Esophagus muscularis mucosa (tissue), 4 donors: ENCODE measurements at regions not wholly inside any gene's neighbourhood (a gene's known extent, or its start where the extent isn't known, plus 50 kb on each side); places are given as distances from the start of the nearest gene placed in this dataset.

Source experiments
- DNase-seq: peaks from one replicate; pipeline ENCODE4 v3.0.0-alpha.2; 2017; ENCODE audit errors: extremely low spot score
- H3K27ac ChIP-seq, 4 donors: fragments of 200-600 bp; sonication (generic); replicated peaks in 1 of 4; 1 replicate in 3 of 4; 2 replicates in 1 of 4; pipeline ENCODE4 v1.5.1; 2016 to 2019; ENCODE audit warnings: mild to moderate bottlenecking in 1 of 4
- H3K27me3 ChIP-seq, 4 donors: fragments of 200-600 bp; sonication (generic); one replicate each; pipeline versions ENCODE4 v1.5.1 to v1.6.0; 2016 to 2019
- H3K36me3 ChIP-seq, 4 donors: fragments of 200-600 bp; sonication (generic); one replicate each; pipeline ENCODE4 v1.5.1; 2016 to 2019
- H3K4me1 ChIP-seq, 4 donors: fragments of 200-600 bp; sonication (generic); one replicate each; pipeline ENCODE4 v1.5.1; 2016 to 2019
- H3K4me3 ChIP-seq, 4 donors: fragments of 200-600 bp; sonication (generic); 1 replicate in 2 of 4; 2 replicates in 2 of 4; pipeline ENCODE4 v1.5.1; 2016 to 2019; ENCODE audit warnings: mild to moderate bottlenecking in 4 of 4, moderate library complexity in 1 of 4
- H3K9me3 ChIP-seq, 4 donors: fragments of 200-600 bp; sonication (generic); 1 replicate in 3 of 4; 2 replicates in 1 of 4; pipeline ENCODE4 v1.5.1; 2016 to 2019
- EP300 ChIP-seq: sonication (generic); formaldehyde crosslinking; IDR thresholded peaks from one replicate; pipeline ENCODE4 v1.6.1; 2017; ENCODE audit warnings: antibody characterized with exemption
- POLR2A ChIP-seq: fragments of 450-650 bp; IDR thresholded peaks from one replicate; pipeline ENCODE4 v1.6.1; 2017; ENCODE audit warnings: antibody characterized with exemption, moderate library complexity, mild to moderate bottlenecking, low read depth
- POLR2AphosphoS5 ChIP-seq, 2 donors: sonication (generic); formaldehyde crosslinking; IDR thresholded peaks; one replicate each; pipeline ENCODE4 v1.6.1; 2017; ENCODE audit warnings: antibody characterized with exemption in 2 of 2
- WGBS: methylation state at CpG from one replicate; pipeline ENCODE4 v1.1.5; 2018; 5-methylcytosine and 5-hydroxymethylcytosine counted together
- intact Hi-C: fragments of 100-400 bp; cut with DNase I; formaldehyde crosslinking; loops from one replicate; pipeline ENCODE4 v1.15.1; 2023
- TF ChIP-seq, protein P1 (sequence below), 3 experiments: fragments of 200-600 bp in 2 of 3; fragments of 450-650 bp in 1 of 3; sonication (generic) in 2 of 3; IDR thresholded peaks; one replicate each; pipeline ENCODE4 v1.5.1; 2017 to 2019; ENCODE audit warnings: antibody characterized with exemption in 3 of 3, mild to moderate bottlenecking in 2 of 3, moderate library complexity in 1 of 3

DNA sequence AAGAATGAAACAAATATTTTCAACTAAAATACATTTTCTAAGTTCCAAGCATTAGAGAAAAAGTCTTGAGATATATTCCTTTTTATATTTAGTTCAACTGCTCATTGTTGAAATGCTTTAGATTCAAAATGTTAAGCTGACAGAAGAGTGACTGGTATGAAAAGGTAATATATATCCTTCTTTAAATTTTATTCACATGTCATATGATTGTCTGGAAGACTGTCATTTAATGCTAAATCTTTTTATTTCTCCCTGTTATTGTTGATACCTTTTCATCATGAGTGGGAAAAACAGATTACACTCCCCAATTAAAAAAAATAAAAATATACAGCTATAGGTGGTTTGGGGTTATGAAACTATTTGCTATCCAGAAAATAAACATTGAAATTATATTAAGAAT is 965.4 kb downstream of the JRKL start:
- H3K9me3 ChIP-seq, result no peaks in the 10 kb centered on the region
- H3K4me3 ChIP-seq, result no peak overlapping the region
- H3K27me3 ChIP-seq, result no peaks in the 10 kb centered on the region
- no peak overlapping the region for H3K27ac ChIP-seq
- H3K36me3 ChIP-seq, result no peaks in the 10 kb centered on the region
- intact Hi-C loops, result no loop called here
- H3K4me1 ChIP-seq, result no peaks in the 10 kb centered on the region
- no peak for DNase-seq
- no peak for TF ChIP-seq POLR2AphosphoS5 (IDR thresholded peaks at IDR 0.05)
- TF ChIP-seq POLR2A, result no peak
- TF ChIP-seq EP300, result no peak

DNA sequence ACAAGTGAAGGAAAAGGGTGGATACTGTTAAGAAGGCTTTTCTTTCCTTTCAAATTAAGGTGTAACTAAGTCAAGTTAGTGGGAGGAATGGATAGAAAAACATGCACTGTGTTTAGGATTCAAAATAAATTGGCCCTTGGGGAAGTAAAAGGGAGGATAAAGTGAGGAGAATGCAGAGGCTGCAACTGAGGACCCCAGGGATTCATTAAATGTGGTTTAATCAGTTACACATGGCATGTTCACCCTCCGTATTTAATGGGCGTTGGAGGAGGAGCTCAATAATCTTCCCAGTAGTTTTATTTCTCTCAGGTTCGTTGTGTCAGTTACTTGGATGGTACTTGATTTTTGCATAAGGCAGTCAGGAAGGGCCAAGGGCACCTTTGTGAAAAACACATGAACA is 966.3 kb downstream of the JRKL start:
- intact Hi-C loops, result no loop called here
- WGBS, result 70% methylated on average over 3 of the region's 3 CpGs
- H3K27me3 ChIP-seq, result no peaks in the 10 kb centered on the region
- no peak overlapping the region for H3K27ac ChIP-seq
- no peaks in the 10 kb centered on the region for H3K36me3 ChIP-seq
- DNase-seq, result no peak
- H3K4me3 ChIP-seq, result no peak overlapping the region
- no peaks in the 10 kb centered on the region for H3K4me1 ChIP-seq
- TF ChIP-seq, protein P1, sequence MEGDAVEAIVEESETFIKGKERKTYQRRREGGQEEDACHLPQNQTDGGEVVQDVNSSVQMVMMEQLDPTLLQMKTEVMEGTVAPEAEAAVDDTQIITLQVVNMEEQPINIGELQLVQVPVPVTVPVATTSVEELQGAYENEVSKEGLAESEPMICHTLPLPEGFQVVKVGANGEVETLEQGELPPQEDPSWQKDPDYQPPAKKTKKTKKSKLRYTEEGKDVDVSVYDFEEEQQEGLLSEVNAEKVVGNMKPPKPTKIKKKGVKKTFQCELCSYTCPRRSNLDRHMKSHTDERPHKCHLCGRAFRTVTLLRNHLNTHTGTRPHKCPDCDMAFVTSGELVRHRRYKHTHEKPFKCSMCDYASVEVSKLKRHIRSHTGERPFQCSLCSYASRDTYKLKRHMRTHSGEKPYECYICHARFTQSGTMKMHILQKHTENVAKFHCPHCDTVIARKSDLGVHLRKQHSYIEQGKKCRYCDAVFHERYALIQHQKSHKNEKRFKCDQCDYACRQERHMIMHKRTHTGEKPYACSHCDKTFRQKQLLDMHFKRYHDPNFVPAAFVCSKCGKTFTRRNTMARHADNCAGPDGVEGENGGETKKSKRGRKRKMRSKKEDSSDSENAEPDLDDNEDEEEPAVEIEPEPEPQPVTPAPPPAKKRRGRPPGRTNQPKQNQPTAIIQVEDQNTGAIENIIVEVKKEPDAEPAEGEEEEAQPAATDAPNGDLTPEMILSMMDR (IDR thresholded peaks at IDR 0.05), result no peak
- no peak for TF ChIP-seq EP300
- TF ChIP-seq POLR2AphosphoS5 (IDR thresholded peaks at IDR 0.05), result no peak
- TF ChIP-seq POLR2A, result no peak
- H3K9me3 ChIP-seq, result no peaks in the 10 kb centered on the region

DNA sequence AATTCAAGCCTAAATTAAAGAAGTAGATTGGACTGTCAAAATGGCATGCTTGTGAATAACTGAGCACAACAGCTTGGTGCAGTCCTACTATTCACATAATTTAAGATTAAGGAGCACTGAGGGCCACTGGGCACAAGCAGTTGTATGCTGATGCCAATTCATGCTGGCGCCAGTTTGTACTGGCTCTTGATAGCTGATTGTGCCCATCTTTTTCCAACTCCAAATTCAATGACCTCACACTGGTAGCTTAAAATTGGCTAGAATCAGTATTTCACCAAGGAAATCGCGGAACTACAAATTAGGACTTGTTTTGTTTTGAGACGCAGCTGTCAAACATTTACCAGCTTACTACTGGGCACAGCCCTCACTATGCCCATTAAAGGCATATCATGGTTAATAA is 969.2 kb downstream of the JRKL start:
- DNase-seq, result no peak
- no peaks in the 10 kb centered on the region for H3K27me3 ChIP-seq
- intact Hi-C loops, result no loop called here
- no peak overlapping the region for H3K27ac ChIP-seq
- no peaks in the 10 kb centered on the region for H3K4me1 ChIP-seq
- no peak overlapping the region for H3K4me3 ChIP-seq
- H3K9me3 ChIP-seq, result no peaks in the 10 kb centered on the region
- TF ChIP-seq POLR2AphosphoS5 (IDR thresholded peaks at IDR 0.05) (no peak), EP300 (no peak), POLR2A (no peak)
- TF ChIP-seq, protein P1 (IDR thresholded peaks at IDR 0.05), result no peak
- no peaks in the 10 kb centered on the region for H3K36me3 ChIP-seq
- 98% methylated on average over 4 of the region's 4 CpGs for WGBS

DNA sequence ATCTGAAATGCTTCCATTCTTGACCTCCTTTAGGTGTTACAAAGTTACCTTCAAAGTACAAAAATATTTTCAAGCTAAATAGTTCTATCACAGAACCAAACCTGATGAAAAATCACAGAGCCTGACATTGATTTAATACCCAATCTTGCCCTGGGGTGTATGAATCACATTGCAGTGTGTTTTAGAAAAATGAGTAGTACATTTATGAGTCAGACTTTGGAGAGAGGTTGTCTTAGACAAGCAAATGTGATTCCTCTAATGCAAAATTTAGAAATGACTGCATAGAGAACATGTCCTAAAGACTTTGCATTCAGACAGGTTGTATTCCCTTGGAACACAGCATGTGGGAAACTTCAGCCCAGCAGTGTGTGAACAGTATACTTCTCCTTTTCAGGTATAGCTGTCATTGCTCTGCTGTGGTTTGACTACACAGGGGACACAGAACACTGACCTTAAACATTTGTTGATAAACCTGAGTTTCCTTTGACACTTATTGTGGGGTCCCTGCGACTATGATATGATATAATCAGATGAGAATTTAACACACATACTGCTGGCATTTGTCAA is 972.1 kb downstream of the JRKL start:
- intact Hi-C loops, result no loop called here
- Histone ChIP-seq H3K36me3 (no peaks in the 10 kb centered on the region), H3K4me3 (no peak overlapping the region), H3K27me3 (no peaks in the 10 kb centered on the region), H3K27ac (no peak overlapping the region), H3K9me3 (no peaks in the 10 kb centered on the region), H3K4me1 (no peaks in the 10 kb centered on the region)
- TF ChIP-seq POLR2A, result no peak
- no peak for TF ChIP-seq POLR2AphosphoS5 (IDR thresholded peaks at IDR 0.05)
- TF ChIP-seq EP300, result no peak
- WGBS, result 46% methylated on average over 1 of the region's 1 CpG
- DNase-seq, result no peak

DNA sequence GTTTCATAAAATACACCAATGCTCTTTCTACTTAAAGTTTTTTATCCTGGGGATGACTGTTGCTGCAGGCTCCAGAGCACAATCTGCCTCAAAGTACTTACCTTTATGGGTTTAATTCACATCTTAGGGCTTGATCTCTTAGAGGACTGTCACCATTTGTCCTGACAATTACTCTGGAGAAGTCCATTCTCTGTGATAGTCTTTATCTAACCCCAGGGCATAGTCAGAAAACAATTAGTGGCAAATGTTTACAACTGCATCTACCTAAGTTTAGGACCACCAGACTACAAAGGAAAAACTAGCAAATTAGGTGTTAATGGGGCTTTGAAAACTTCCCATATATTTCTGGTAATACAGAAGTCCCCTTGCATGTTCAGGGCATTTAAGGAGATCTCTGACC is 973.5 kb downstream of the JRKL start:
- intact Hi-C loops, result no loop called here
- Histone ChIP-seq H3K4me3 (no peak overlapping the region), H3K27ac (no peak overlapping the region), H3K4me1 (no peaks in the 10 kb centered on the region), H3K36me3 (no peaks in the 10 kb centered on the region), H3K9me3 (peaks cover 0 to 10% (median 2%) of the 10 kb centered on the region in 4 donors), H3K27me3 (no peaks in the 10 kb centered on the region)
- TF ChIP-seq POLR2AphosphoS5 (IDR thresholded peaks at IDR 0.05) (no peak), POLR2A (no peak), EP300 (no peak)
- TF ChIP-seq, protein P1 (IDR thresholded peaks at IDR 0.05), result no peak
- no peak for DNase-seq

DNA sequence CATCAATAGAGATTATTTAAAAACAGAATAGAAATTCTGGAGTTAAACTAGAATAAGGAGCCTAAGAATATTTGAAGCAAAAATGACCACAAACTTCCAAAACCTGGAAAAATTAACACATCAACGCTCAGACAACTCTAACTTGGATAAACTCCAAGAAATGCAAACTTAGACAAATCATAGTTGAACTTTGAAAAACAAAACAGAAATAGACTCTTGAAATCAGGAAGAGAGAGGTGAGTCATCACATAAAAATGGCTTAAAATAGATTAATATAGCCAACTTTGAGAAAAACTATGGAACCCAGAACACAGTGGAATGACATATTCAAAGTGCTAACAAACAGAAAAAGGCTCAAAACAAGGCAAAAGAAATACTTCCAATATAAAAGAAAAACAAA is 974.2 kb downstream of the JRKL start:
- Histone ChIP-seq H3K9me3 (peaks cover 0 to 10% (median 2%) of the 10 kb centered on the region in 4 donors), H3K4me3 (no peak overlapping the region), H3K36me3 (no peaks in the 10 kb centered on the region), H3K27ac (no peak overlapping the region), H3K27me3 (no peaks in the 10 kb centered on the region), H3K4me1 (no peaks in the 10 kb centered on the region)
- 26% methylated on average over 1 of the region's 1 CpG for WGBS
- no peak for TF ChIP-seq EP300
- TF ChIP-seq POLR2A, result no peak
- no peak for TF ChIP-seq POLR2AphosphoS5 (IDR thresholded peaks at IDR 0.05)
- TF ChIP-seq, protein P1 (IDR thresholded peaks at IDR 0.05), result no peak
- DNase-seq, result no peak
- intact Hi-C loops, result no loop called here
